NT2/D1 (cell line): ENCODE measurements at regions not wholly inside any gene's neighbourhood (a gene's known extent, or its start where the extent isn't known, plus 50 kb on each side); places are given as distances from the start of the nearest gene placed in this dataset.

Experiments
- SUZ12 ChIP-seq: IDR thresholded peaks from 2 replicates; pipeline ENCODE4 v1.6.1; 2011; ENCODE audit not compliant: insufficient read length, insufficient read depth; ENCODE audit errors: extremely low read depth
- YY1 ChIP-seq: IDR thresholded peaks from 2 replicates; pipeline ENCODE4 v1.6.1; 2011; ENCODE audit not compliant: insufficient read length, insufficient read depth
- ZNF274 ChIP-seq: IDR thresholded peaks from 2 replicates; pipeline ENCODE4 v1.6.1; 2011; ENCODE audit warnings: mild to moderate bottlenecking, low read depth, low read length

- TF ChIP-seq YY1 = no peak
- TF ChIP-seq SUZ12 = no peak
- TF ChIP-seq ZNF274 = no peak
These were observed 959.6 kb upstream of the NDST4 start for GRCh38 chr4:116073051-116073450.
